SK-N-SH (cell line): ENCODE measurements at regions not wholly inside any gene's neighbourhood (a gene's known extent, or its start where the extent isn't known, plus 50 kb on each side); places are given as distances from the start of the nearest gene placed in this dataset.

Experiments
- CTCF ChIA-PET: fragments of 300-600, 350-600 bp; formaldehyde crosslinking; extraction: SDS; loops from one replicate; lab custom pipeline; 2021; lab: Yijun Ruan, JAX
- POLR2A ChIA-PET: fragments of 350-600 bp; sonication (Branson Sonifier 250); formaldehyde crosslinking; extraction: SDS; loops from one replicate; lab custom pipeline; 2020; ENCODE audit warnings: antibody characterized with exemption, inconsistent platforms; lab: Yijun Ruan, JAX
- DNase-seq: peaks from one replicate; pipeline ENCODE4 v3.0.0; 2012
- H2AFZ ChIP-seq: fragments of 200-600 bp; sonication (generic); 2 replicates; pipeline ENCODE4 v1.8.1; 2016; ENCODE audit warnings: antibody characterized with exemption, mild to moderate bottlenecking, low read depth
- H3F3A ChIP-seq: fragments of 200-600 bp; sonication (generic); replicated peaks from 2 replicates; pipeline ENCODE3; 2016; ENCODE audit warnings: antibody characterized with exemption, mild to moderate bottlenecking; ENCODE audit not compliant: insufficient read depth
- H3K27ac ChIP-seq, 2 experiments: fragments of 200-500 bp in 1 of 2; fragments of 200-600 bp in 1 of 2; sonication (Bioruptor generic) in 1 of 2; sonication (generic), shearing (Covaris generic) in 1 of 2; 2 replicates each; pipeline versions ENCODE4 v1.5.1 to v1.6.1; 2014 to 2016; ENCODE audit warnings: low read depth in 2 of 2, inconsistent platforms in 1 of 2, low read length in 1 of 2, mild to moderate bottlenecking in 1 of 2, mixed read lengths in 1 of 2
- H3K27me3 ChIP-seq: fragments of 200-600 bp; sonication (generic), shearing (Covaris generic); 2 replicates; pipeline ENCODE4 v1.6.1; 2016; ENCODE audit warnings: mixed run types; ENCODE audit not compliant: insufficient read depth
- H3K36me3 ChIP-seq, 2 experiments: fragments of 200-500 bp in 1 of 2; fragments of 200-600 bp in 1 of 2; sonication (Bioruptor generic) in 1 of 2; sonication (generic) in 1 of 2; replicated peaks in 1 of 2; 2 replicates each; pipeline versions ENCODE3 to v1.5.1; 2014 to 2016; ENCODE audit warnings: low read length in 1 of 2, mild to moderate bottlenecking in 1 of 2; ENCODE audit not compliant: insufficient read depth in 2 of 2, control insufficient read depth in 1 of 2
- H3K4me1 ChIP-seq, 2 experiments: fragments of 200-500 bp in 1 of 2; fragments of 200-600 bp in 1 of 2; sonication (Bioruptor generic) in 1 of 2; sonication (generic), shearing (Covaris generic) in 1 of 2; 2 replicates each; pipeline versions ENCODE4 v1.5.1 to v1.6.1; 2014 to 2016; ENCODE audit warnings: low read depth in 1 of 2, low read length in 1 of 2, mixed run types in 1 of 2; ENCODE audit not compliant: insufficient read depth in 2 of 2, control insufficient read depth in 1 of 2
- H3K4me2 ChIP-seq: fragments of 200-600 bp; sonication (generic), shearing (Covaris generic); 2 replicates; pipeline ENCODE4 v1.6.1; 2017; ENCODE audit warnings: mixed run types
- H3K4me3 ChIP-seq, 2 experiments: fragments of 200-500 bp in 1 of 2; fragments of 200-600 bp in 1 of 2; sonication (Bioruptor generic) in 1 of 2; sonication (generic), shearing (Covaris generic) in 1 of 2; 2 replicates each; pipeline versions ENCODE4 v1.5.1 to v1.8.1; 2014 to 2016; ENCODE audit warnings: low read depth in 2 of 2, inconsistent platforms in 1 of 2, low read length in 1 of 2, mild to moderate bottlenecking in 1 of 2, mixed read lengths in 1 of 2, moderate library complexity in 1 of 2
- H3K79me2 ChIP-seq: fragments of 200-600 bp; sonication (generic); 2 replicates; pipeline ENCODE4 v1.8.1; 2017; ENCODE audit warnings: mild to moderate bottlenecking; ENCODE audit not compliant: insufficient read depth
- H3K9ac ChIP-seq: fragments of 200-600 bp; sonication (generic); 2 replicates; pipeline ENCODE4 v1.6.1; 2017; ENCODE audit warnings: mixed run types
- H3K9me2 ChIP-seq: fragments of 200-600 bp; sonication (generic); 2 replicates; pipeline ENCODE4 v1.6.1; 2017; ENCODE audit warnings: mixed run types
- H3K9me3 ChIP-seq: fragments of 200-600 bp; sonication (generic); 2 replicates; pipeline ENCODE4 v1.6.1; 2017; ENCODE audit warnings: mixed run types, mild to moderate bottlenecking, moderate library complexity
- H4K20me1 ChIP-seq: fragments of 200-600 bp; sonication (generic); 2 replicates; pipeline ENCODE4 v1.6.1; 2017; ENCODE audit warnings: mild to moderate bottlenecking, mixed run types; ENCODE audit not compliant: insufficient read depth
- EP300 ChIP-seq, 2 experiments: IDR thresholded peaks; 2 replicates each; pipeline versions ENCODE4 v1.4.0 to v1.6.1; 2012; ENCODE audit warnings: borderline replicate concordance in 1 of 2, low read depth in 1 of 2, low read length in 1 of 2
- EZH2phosphoT487 ChIP-seq: fragments of 200-600 bp; sonication (generic); IDR thresholded peaks from 2 replicates; pipeline ENCODE4 v1.6.1; 2017; ENCODE audit warnings: low read depth, mixed run types, mild to moderate bottlenecking, antibody characterized with exemption, moderate library complexity, borderline replicate concordance
- FOSL2 ChIP-seq: IDR thresholded peaks from 2 replicates; pipeline ENCODE4 v1.4.0; 2012; ENCODE audit warnings: low read depth, mild to moderate bottlenecking, moderate library complexity, borderline replicate concordance
- FOXJ3 ChIP-seq: sonication (generic); formaldehyde crosslinking; IDR thresholded peaks from 2 replicates; pipeline ENCODE4 v1.5.1; 2020; ENCODE audit warnings: mild to moderate bottlenecking, missing genetic modification reagents
- GATA2 ChIP-seq: sonication (generic); formaldehyde crosslinking; IDR thresholded peaks from 2 replicates; pipeline ENCODE4 v1.5.0; 2020; ENCODE audit warnings: mild to moderate bottlenecking, missing genetic modification reagents
- JUND ChIP-seq: IDR thresholded peaks from 2 replicates; pipeline ENCODE4 v1.4.0; 2012
- MXI1 ChIP-seq: IDR thresholded peaks from 2 replicates; pipeline ENCODE4 v1.6.1; 2012; ENCODE audit warnings: mild to moderate bottlenecking, low read depth, low read length, improper control_type of control experiment
- NRF1 ChIP-seq: IDR thresholded peaks from 2 replicates; pipeline ENCODE4 v1.6.1; 2012; ENCODE audit warnings: low read depth, mild to moderate bottlenecking, low read length
- POLR2AphosphoS5 ChIP-seq: IDR thresholded peaks from 2 replicates; pipeline ENCODE4 v1.6.1; 2012; ENCODE audit warnings: low read depth, low read length
- REST ChIP-seq: IDR thresholded peaks from 2 replicates; pipeline ENCODE4 v1.6.1; 2012; ENCODE audit warnings: mild to moderate bottlenecking, low read depth, low read length, moderate library complexity
- RXRA ChIP-seq: IDR thresholded peaks from 2 replicates; pipeline ENCODE4 v1.4.0; 2012; ENCODE audit warnings: low read depth, mild to moderate bottlenecking, borderline replicate concordance
- SIN3A ChIP-seq: IDR thresholded peaks from 2 replicates; pipeline ENCODE4 v1.6.1; 2012; ENCODE audit warnings: low read depth, mild to moderate bottlenecking, low read length, moderate library complexity, borderline replicate concordance
- SMC3 ChIP-seq: IDR thresholded peaks from 2 replicates; pipeline ENCODE4 v1.6.1; 2012; ENCODE audit warnings: low read depth, low read length, improper control_type of control experiment
- TAF1 ChIP-seq: IDR thresholded peaks from 2 replicates; pipeline ENCODE4 v1.6.1; 2012; ENCODE audit warnings: low read depth, mild to moderate bottlenecking, low read length, moderate library complexity, borderline replicate concordance
- USF2 ChIP-seq: fragments of 150-350 bp; IDR thresholded peaks from 2 replicates; pipeline ENCODE4 v1.6.1; 2017; ENCODE audit warnings: antibody characterized with exemption, low read length, low read depth, borderline replicate concordance
- WGBS: methylation state at CpG from one replicate; pipeline ENCODE4 v1.1.6; 2017; ENCODE audit warnings: low lambda C conversion rate; 5-methylcytosine and 5-hydroxymethylcytosine counted together
- TF ChIP-seq, protein P1 (sequence below): IDR thresholded peaks from 2 replicates; pipeline ENCODE4 v1.4.0; 2012; ENCODE audit warnings: low read depth, borderline replicate concordance

DNA sequence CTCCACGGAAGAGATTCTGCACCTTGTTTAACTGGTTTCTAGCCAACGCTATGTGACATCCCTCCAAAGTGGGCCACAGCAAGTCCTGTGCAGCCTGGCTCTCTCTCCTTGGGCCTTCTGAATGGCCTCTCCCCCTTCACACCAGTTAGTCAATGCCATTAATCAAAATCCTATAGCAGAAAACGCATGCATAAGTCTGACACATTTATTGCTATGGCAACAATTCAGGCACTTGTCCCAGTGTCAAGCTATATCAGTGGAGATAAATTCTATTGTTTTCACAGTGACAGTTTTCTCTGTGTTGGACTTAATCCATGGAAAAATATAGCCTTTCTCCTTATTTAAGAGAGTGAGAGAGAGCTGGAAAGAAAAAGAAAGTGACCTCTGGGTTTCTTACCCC is 87.2 kb upstream of the TOX3 start:
- Histone ChIP-seq H3K4me1 (no peaks in the 10 kb centered on the region), H3K79me2 (no peaks in the 10 kb centered on the region)
- CTCF ChIA-PET: no interaction called here
- TF ChIP-seq EZH2phosphoT487: no peak
- no peak for TF ChIP-seq REST
- no peak for TF ChIP-seq FOXJ3 (CRISPR knock-in tag)
- TF ChIP-seq POLR2AphosphoS5: no peak
- TF ChIP-seq TAF1: no peak
- no peak for TF ChIP-seq NRF1
- TF ChIP-seq MXI1: no peak
- no peak for TF ChIP-seq USF2
- TF ChIP-seq GATA2 (CRISPR knock-in tag): no peak
- no peak for TF ChIP-seq JUND
- no peak for TF ChIP-seq RXRA
- TF ChIP-seq EP300 (IDR thresholded peaks at IDR 0.05; ENCODE audit: borderline replicate concordance in 1 of 2, low read depth in 1 of 2, low read length in 1 of 2): no peak
- TF ChIP-seq SIN3A: no peak
- TF ChIP-seq, all 33 proteins: peak for 0
- Histone ChIP-seq H3K9ac (no peak overlapping the region), H3K4me3 (no peak overlapping the region), H3K27me3 (no peaks in the 10 kb centered on the region), H3K36me3 (no peaks in the 10 kb centered on the region), H3K27ac (no peak overlapping the region), H3K9me2 (no peaks in the 10 kb centered on the region), H3F3A (no peaks in the 10 kb centered on the region), H2AFZ (no peak overlapping the region), H3K9me3 (no peaks in the 10 kb centered on the region), H3K4me2 (no peak overlapping the region), H4K20me1 (no peaks in the 10 kb centered on the region)
- DNase-seq: no peak
- POLR2A ChIA-PET: no interaction called here
- WGBS: 13% methylated on average over 3 of the region's 3 CpGs

- TF ChIP-seq SMC3 (no peak), FOXJ3 (CRISPR knock-in tag) (no peak), NRF1 (no peak), FOSL2 (no peak)
- TF ChIP-seq, protein P1, sequence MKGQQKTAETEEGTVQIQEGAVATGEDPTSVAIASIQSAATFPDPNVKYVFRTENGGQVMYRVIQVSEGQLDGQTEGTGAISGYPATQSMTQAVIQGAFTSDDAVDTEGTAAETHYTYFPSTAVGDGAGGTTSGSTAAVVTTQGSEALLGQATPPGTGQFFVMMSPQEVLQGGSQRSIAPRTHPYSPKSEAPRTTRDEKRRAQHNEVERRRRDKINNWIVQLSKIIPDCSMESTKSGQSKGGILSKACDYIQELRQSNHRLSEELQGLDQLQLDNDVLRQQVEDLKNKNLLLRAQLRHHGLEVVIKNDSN: no peak
- no peak for DNase-seq
- Histone ChIP-seq H3F3A (no peaks in the 10 kb centered on the region), H3K4me3 (no peak overlapping the region), H3K27ac (no peak overlapping the region), H3K9ac (no peak overlapping the region), H3K79me2 (no peaks in the 10 kb centered on the region), H3K4me1 (no peaks in the 10 kb centered on the region), H3K4me2 (no peak overlapping the region), H4K20me1 (no peaks in the 10 kb centered on the region), H3K36me3 (no peaks in the 10 kb centered on the region), H3K9me2 (no peaks in the 10 kb centered on the region), H2AFZ (no peak overlapping the region), H3K9me3 (no peaks in the 10 kb centered on the region), H3K27me3 (no peaks in the 10 kb centered on the region)
- 34% methylated on average over 6 of the region's 6 CpGs for WGBS
- ChIA-PET CTCF (no interaction called here), POLR2A (no interaction called here)
These were observed 86.3 kb upstream of the TOX3 start for GRCh38 chr16:52633230-52633629.
